ENCODE measurements at regions not wholly inside any gene's neighbourhood (a gene's known extent, or its start where the extent isn't known, plus 50 kb on each side); places are given as distances from the start of the nearest gene placed in this dataset.
"Not testable (repeated sequence)": the region's sequence is repeated elsewhere in the genome, so short reads cannot be mapped to it uniquely, and the experiment has no call there.

DNA sequence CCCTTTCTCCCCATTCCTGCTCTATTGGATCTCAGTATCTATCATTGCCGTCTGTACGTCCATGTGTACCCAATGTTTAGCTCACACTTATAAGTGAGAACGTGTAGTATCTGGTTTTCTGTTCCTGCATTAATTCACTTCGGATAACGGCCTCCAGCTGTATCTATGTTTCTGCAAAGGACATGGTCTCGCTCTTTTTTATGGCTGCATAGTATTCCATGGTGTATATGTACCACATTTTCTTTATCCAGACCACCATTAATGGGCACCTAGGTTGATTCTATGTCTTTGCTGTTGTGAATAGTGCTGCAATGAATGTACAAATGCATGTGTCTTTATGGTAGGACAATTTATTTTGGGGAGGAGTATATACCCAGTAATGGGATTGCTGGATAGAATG, 94.4 kb upstream of the MPP7 start:
- Histone ChIP-seq H3K36me3 (no peaks in the 10 kb centered on the region), H3K4me1 (peaks cover 0 to 29% (median 0%) of the 10 kb centered on the region in 12 donors), H3K4me3 (no peak overlapping the region), H3K27me3 (peaks cover 0 to 6% (median 0%) of the 10 kb centered on the region in 9 donors), H3K9me3 (no peaks in the 10 kb centered on the region), H3K27ac (no peak overlapping the region)
- ATAC-seq = no peak
- 86 to 91% (median 88%) methylated on average over 6 of the region's 6 CpGs for WGBS, 4 donors
- TF ChIP-seq CTCF (IDR thresholded peaks at IDR 0.05) (no peak), POLR2A (IDR thresholded peaks at IDR 0.05) (no peak)
- intact Hi-C loops (cut with DNase I) = no loop called here
- DNase-seq = no peak

DNA sequence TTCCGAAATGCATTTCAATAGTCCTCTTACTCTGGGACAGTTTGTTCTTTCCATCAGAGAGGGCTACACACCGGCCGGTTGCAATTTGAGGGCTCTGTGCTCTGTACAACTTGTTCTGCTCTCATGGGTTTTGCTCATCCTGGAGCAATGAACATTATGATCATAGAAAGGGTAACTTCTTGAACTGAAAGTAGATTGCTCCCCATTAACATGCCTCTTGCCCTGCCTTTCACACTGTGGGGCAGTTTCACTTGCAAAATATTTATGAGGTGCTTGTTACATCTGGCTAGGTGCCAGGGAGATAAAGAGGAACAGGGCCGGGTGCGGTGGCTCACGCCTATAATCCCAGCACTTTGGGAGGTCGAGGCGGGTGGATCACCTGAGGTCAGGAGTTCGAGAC, 97.3 kb upstream of the MPP7 start:
- no peaks in the 10 kb centered on the region for H3K36me3 ChIP-seq
- WGBS, 4 donors = 50 to 70% (median 58%) methylated on average over 8 to 9 of the region's 9 CpGs
- TF ChIP-seq POLR2A (IDR thresholded peaks at IDR 0.05) (no peak), CTCF (IDR thresholded peaks at IDR 0.05) (no peak)

GRCh38 chr10:28400681-28401080, 97.8 kb upstream of the MPP7 start:
- Histone ChIP-seq H3K9me3 (no peaks in the 10 kb centered on the region), H3K27me3 (peaks cover 0 to 6% (median 0%) of the 10 kb centered on the region in 9 donors), H3K4me3 (no peak overlapping the region), H3K4me1 (peaks cover 0 to 38% (median 0%) of the 10 kb centered on the region in 12 donors), H3K27ac (peak overlapping the region in 1 of 12 donors; percentile 70), H3K36me3 (no peaks in the 10 kb centered on the region)
- ATAC-seq = peak in 3 of 4 donors; percentile 43 to 73 (median 54)
- intact Hi-C loops (cut with DNase I) = no loop called here
- 84 to 93% (median 91%) methylated on average over 5 of the region's 5 CpGs for WGBS, 4 donors
- DNase-seq = no peak
- TF ChIP-seq POLR2A (IDR thresholded peaks at IDR 0.05) (no peak), CTCF (IDR thresholded peaks at IDR 0.05) (no peak)

More for the DNA sequence above, 97.3 kb upstream of the MPP7 start:
- ATAC-seq = peak in 3 of 4 donors; percentile 14 to 56 (median 36)
- Histone ChIP-seq H3K27ac (peak overlapping the region in 1 of 12 donors; percentile 44), H3K27me3 (peaks cover 0 to 6% (median 0%) of the 10 kb centered on the region in 9 donors), H3K4me3 (no peak overlapping the region), H3K9me3 (no peaks in the 10 kb centered on the region), H3K4me1 (peaks cover 0 to 38% (median 0%) of the 10 kb centered on the region in 12 donors)
- no peak for DNase-seq
- intact Hi-C loops (cut with DNase I) = no loop called here

- H3K27me3 ChIP-seq; H3K36me3 ChIP-seq; ATAC-seq; DNase-seq; H3K9me3 ChIP-seq; intact Hi-C loops (cut with DNase I); H3K4me3 ChIP-seq: not testable (repeated sequence)
- Histone ChIP-seq H3K27ac (peak overlapping the region in 1 of 12 donors; percentile 33), H3K4me1 (peaks cover 0 to 38% (median 0%) of the 10 kb centered on the region in 12 donors)
- WGBS, 4 donors = 63 to 71% (median 66%) methylated on average over 7 of the region's 7 CpGs
Measured at GRCh38 chr10:28402611-28403073, 99.8 kb upstream of the MPP7 start.

DNA sequence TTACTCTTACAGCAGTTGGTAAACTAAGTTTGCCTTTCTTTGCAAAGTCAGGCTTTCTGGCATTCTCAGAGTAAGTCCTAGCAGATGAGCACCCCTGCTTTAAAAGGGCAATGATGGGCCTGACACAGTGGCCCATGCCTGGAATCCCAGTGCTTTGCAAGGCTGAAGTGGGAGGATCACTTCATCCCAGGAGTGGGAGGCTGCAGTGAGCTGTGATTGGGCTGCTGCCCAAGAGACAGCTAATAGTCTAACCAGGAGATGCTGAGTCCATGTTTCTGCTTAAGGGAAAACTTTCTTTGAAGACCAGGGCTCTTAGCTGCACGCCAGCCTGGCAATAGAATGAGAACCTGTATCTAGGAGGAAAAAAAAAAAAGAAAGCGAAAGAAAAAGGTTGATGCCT, 100.2 kb upstream of the MPP7 start:
- TF ChIP-seq CTCF (IDR thresholded peaks at IDR 0.05) (no peak), POLR2A (IDR thresholded peaks at IDR 0.05) (no peak)
- Histone ChIP-seq H3K4me3 (no peak overlapping the region), H3K27ac (peak overlapping the region in 1 of 12 donors; percentile 27), H3K9me3 (peaks cover 0 to 3% (median 0%) of the 10 kb centered on the region in 12 donors), H3K27me3 (peaks cover 0 to 6% (median 0%) of the 10 kb centered on the region in 9 donors), H3K4me1 (peaks cover 0 to 38% (median 0%) of the 10 kb centered on the region in 12 donors), H3K36me3 (no peaks in the 10 kb centered on the region)
- intact Hi-C loops (cut with DNase I) = no loop called here
- 79 to 93% (median 92%) methylated on average over 2 of the region's 2 CpGs for WGBS, 4 donors
- no peak for DNase-seq
- ATAC-seq = no peak
